ENCODE measurements at regions not wholly inside any gene's neighbourhood (a gene's known extent, or its start where the extent isn't known, plus 50 kb on each side); places are given as distances from the start of the nearest gene placed in this dataset.
"Not testable (repeated sequence)": the region's sequence is repeated elsewhere in the genome, so short reads cannot be mapped to it uniquely, and the experiment has no call there.

DNA sequence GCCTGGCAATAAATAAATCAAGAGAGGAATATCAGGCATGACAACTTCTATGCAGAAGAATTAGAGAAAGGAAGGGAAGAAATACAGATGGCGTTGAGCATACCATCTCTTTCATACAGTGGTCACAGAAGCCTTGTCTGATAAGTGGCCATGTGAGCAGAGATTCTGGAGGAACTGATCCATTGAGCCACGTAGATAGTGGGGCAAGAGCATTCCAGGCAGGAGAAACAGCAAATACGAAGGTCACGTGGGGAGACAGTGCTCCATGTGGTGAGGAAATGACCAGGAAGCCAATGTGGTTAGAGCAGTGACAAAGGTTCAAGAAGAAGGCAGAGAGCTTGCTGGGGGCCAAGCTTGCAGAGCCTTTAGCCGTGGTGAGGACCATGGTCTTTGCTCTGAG, 226.7 kb upstream of the NOCT start:
- H3K4me3 ChIP-seq (ENCODE audit: low read depth, low read length) = no peak overlapping the region
- H3K27me3 ChIP-seq (ENCODE audit: control insufficient read depth, insufficient read depth, low read length) = no peaks in the 10 kb centered on the region
- no peak for FAIRE-seq
- DNase-seq (ENCODE audit: low read depth) = no peak
- TF ChIP-seq, protein P1, sequence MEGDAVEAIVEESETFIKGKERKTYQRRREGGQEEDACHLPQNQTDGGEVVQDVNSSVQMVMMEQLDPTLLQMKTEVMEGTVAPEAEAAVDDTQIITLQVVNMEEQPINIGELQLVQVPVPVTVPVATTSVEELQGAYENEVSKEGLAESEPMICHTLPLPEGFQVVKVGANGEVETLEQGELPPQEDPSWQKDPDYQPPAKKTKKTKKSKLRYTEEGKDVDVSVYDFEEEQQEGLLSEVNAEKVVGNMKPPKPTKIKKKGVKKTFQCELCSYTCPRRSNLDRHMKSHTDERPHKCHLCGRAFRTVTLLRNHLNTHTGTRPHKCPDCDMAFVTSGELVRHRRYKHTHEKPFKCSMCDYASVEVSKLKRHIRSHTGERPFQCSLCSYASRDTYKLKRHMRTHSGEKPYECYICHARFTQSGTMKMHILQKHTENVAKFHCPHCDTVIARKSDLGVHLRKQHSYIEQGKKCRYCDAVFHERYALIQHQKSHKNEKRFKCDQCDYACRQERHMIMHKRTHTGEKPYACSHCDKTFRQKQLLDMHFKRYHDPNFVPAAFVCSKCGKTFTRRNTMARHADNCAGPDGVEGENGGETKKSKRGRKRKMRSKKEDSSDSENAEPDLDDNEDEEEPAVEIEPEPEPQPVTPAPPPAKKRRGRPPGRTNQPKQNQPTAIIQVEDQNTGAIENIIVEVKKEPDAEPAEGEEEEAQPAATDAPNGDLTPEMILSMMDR (IDR thresholded peaks at IDR 0.05; ENCODE audit: insufficient read depth, low read length, severe bottlenecking) = no peak
- H3K36me3 ChIP-seq (ENCODE audit: control insufficient read depth, insufficient read depth, low read length) = no peaks in the 10 kb centered on the region

DNA sequence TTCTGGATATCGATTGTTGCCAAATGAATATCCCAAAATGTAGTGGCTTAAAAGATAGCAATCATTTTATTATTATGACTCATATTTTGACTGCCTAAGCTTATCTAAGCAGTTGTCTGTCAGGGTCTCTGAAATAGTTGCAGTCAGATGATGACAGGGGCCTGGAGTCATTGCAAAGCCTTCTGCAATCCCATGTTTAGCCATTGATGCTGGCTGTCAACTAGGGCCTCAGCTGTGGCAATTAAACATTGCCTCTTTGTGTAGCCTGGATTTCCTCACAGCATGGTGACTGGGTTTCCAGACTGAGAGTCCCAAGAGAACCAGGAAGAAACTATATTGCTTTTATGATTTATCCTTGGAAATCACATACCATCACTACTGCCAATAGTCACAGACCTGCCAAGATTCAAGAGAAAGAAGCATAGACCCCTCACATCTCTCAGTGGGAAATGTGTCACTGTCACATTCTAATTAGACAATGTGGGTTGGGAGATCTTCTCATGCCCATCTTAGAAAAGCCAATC, 227.3 kb upstream of the NOCT start:
- no peak for DNase-seq (ENCODE audit: low read depth)
- H3K4me3 ChIP-seq (ENCODE audit: low read depth, low read length) = no peak overlapping the region
- no peak for FAIRE-seq
- TF ChIP-seq, protein P1 (IDR thresholded peaks at IDR 0.05; ENCODE audit: insufficient read depth, low read length, severe bottlenecking) = no peak
- no peaks in the 10 kb centered on the region for H3K36me3 ChIP-seq (ENCODE audit: control insufficient read depth, insufficient read depth, low read length)
- no peaks in the 10 kb centered on the region for H3K27me3 ChIP-seq (ENCODE audit: control insufficient read depth, insufficient read depth, low read length)

DNA sequence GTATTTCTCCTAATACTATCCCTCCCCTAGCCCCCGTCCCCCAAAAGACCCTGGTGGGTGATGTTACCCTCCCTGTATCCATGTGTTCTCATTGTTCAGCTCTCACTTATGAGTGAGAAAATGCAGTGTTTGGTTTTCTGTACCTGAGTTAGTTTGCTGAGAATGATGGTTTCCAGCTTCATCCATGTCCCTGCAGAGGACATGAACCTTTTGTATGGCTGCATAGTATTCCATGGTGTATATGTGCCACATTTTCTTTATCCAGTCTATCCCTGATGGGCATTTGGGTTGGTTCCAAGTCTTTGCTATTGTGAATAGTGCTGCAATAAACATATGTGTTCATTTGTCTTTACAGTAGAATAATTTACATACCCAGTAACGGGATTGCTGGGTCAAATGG, 235.8 kb upstream of the NOCT start:
- FAIRE-seq; H3K36me3 ChIP-seq (ENCODE audit: control insufficient read depth, insufficient read depth, low read length): not testable (repeated sequence)

DNA sequence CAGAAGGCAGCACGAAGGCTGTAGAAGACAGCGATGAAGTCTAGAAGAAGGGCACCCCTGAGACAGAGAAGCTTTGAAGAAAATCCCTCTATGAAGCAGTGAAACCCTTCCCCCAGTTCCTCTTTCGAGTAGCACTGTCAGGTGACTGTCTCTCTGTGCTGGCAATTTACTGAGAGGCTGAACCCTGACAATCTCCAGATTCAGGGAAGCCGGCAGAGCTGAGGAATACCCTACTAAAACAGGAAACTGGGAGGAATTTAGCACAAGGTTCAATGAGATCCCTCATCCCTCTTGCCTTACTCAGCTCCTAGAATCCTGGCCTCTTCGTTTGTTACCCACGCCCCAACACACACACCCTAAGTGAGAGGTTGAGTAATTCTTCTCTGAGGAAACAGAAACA, 239.7 kb upstream of the NOCT start:
- TF ChIP-seq, protein P1 (IDR thresholded peaks at IDR 0.05; ENCODE audit: insufficient read depth, low read length, severe bottlenecking) = no peak
- Histone ChIP-seq H3K4me3 (ENCODE audit: low read depth, low read length) (no peak overlapping the region), H3K27me3 (ENCODE audit: control insufficient read depth, insufficient read depth, low read length) (no peaks in the 10 kb centered on the region), H3K36me3 (ENCODE audit: control insufficient read depth, insufficient read depth, low read length) (no peaks in the 10 kb centered on the region)
- no peak for FAIRE-seq
- no peak for DNase-seq (ENCODE audit: low read depth)

More for the DNA sequence above, 235.8 kb upstream of the NOCT start:
- not testable (repeated sequence) for H3K4me3 ChIP-seq (ENCODE audit: low read depth, low read length); H3K27me3 ChIP-seq (ENCODE audit: control insufficient read depth, insufficient read depth, low read length); DNase-seq (ENCODE audit: low read depth)

DNA sequence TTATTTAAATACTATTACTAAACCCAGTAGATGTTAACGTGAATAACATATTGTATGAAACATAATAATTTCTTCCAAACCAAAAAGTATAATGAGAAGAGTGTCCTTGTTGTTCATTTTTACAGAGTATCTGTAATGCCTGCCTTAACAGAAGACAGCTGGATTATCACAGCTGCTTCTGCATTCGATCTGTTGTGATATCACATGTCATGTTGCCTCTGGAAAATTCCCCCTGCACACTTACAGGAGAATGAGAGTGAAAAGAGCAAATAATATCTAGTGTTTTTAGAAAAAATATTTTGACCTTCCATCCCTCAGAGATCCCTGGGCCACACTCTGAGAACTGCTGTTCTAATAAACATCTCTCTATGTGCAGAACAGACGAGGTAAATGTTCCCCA, 240.1 kb upstream of the NOCT start:
- H3K36me3 ChIP-seq (ENCODE audit: control insufficient read depth, insufficient read depth, low read length) = no peaks in the 10 kb centered on the region
- H3K27me3 ChIP-seq (ENCODE audit: control insufficient read depth, insufficient read depth, low read length) = no peaks in the 10 kb centered on the region
- TF ChIP-seq, protein P1 (IDR thresholded peaks at IDR 0.05; ENCODE audit: insufficient read depth, low read length, severe bottlenecking) = no peak
- FAIRE-seq (no peak), DNase-seq (ENCODE audit: low read depth) (no peak)
- H3K4me3 ChIP-seq (ENCODE audit: low read depth, low read length) = no peak overlapping the region

DNA sequence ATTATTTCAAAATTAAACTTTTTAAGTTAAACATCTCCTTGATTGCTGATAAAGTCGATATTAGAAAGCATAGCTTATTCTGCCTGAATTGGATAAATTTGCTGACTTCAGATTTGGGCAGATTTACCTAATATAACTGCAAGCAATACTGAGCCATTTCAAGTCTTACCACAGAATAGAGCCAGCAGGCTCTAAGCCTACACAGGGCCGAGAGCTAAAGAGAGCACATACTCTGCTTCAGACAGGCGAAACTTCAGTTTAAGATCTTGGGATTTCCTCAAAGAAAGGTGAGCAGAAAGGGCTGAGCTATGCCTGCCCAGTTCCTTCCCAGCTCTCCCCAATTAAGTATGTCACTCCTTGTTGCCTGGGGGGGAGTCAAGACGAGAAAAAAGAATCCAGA, 240.6 kb upstream of the NOCT start:
- TF ChIP-seq, protein P1 (IDR thresholded peaks at IDR 0.05; ENCODE audit: insufficient read depth, low read length, severe bottlenecking) = no peak
- H3K27me3 ChIP-seq (ENCODE audit: control insufficient read depth, insufficient read depth, low read length) = no peaks in the 10 kb centered on the region
- no peaks in the 10 kb centered on the region for H3K36me3 ChIP-seq (ENCODE audit: control insufficient read depth, insufficient read depth, low read length)
- DNase-seq (ENCODE audit: low read depth) (no peak), FAIRE-seq (no peak)
- no peak overlapping the region for H3K4me3 ChIP-seq (ENCODE audit: low read depth, low read length)

DNA sequence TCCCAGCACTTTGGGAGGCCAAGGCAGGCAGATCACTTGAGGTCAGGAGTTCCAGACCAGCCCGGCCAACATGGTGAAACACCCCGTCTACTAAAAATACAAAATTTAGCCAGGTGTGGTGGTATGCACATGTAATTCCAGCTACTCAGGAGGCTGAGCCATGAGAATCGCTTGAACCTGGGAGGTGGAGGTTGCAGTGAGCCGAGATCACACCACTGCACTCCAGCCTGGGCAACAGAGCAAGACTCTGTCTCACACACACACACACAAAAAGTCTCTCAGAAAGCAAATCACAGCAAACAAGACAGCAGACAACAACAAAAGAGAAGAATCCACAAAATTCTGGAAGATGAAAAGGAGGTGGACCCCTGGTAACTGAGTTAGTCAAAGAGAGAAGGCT, 241.5 kb upstream of the NOCT start:
- DNase-seq (ENCODE audit: low read depth); H3K27me3 ChIP-seq (ENCODE audit: control insufficient read depth, insufficient read depth, low read length); FAIRE-seq; H3K36me3 ChIP-seq (ENCODE audit: control insufficient read depth, insufficient read depth, low read length); H3K4me3 ChIP-seq (ENCODE audit: low read depth, low read length): not testable (repeated sequence)
